GM18907 (cell line): ENCODE measurements at regions not wholly inside any gene's neighbourhood (a gene's known extent, or its start where the extent isn't known, plus 50 kb on each side); places are given as distances from the start of the nearest gene placed in this dataset.

Source experiments
- ATAC-seq: cut with Tn5 transposase; IDR thresholded peaks from one replicate; pipeline ENCODE4 v1.9.1; 2021; ENCODE audit warnings: mild to moderate bottlenecking, moderate library complexity; ENCODE audit not compliant: unreplicated experiment

GRCh38 chr18:68435581-68435980 lies 279.3 kb downstream of the TMX3 start:
- no peak for ATAC-seq

DNA sequence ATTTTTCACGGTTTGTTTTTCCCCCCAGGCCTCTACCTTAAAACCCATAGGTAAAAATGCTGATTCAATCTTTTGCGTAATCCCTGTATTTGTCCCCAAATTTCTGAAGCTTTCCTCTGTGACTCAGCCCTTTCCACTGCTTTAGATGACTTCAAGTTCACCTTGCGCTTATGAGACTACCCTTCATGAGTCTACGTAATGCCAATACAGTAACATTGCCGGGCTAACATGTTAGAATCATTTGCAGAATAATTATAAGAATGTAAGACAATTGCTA lies 283.0 kb downstream of the TMX3 start:
- no peak for ATAC-seq

GRCh38 chr18:68431111-68431921 lies 283.6 kb downstream of the TMX3 start:
- no peak for ATAC-seq

- no peak for ATAC-seq
Measured at GRCh38 chr18:68429841-68430240, 285.1 kb downstream of the TMX3 start.

DNA sequence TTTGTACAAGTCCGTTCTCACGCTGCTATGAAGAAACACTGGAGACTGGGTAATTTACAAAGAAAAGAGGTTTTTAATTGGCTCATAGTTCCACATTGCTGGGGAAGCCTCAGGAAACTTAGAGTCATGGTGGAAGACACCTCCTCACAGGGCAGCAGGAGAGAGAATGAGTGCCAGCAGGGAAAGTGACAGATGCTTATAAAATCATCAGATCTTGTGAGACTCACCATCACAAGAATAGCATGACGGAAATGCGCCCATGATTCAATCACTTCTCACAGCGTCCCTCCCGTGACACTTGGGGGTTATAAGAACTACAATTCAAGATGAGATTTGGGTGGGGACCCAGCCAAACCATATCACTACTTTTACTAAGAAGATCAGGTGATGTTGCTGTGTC lies 285.8 kb downstream of the TMX3 start:
- no peak for ATAC-seq

GRCh38 chr18:68428661-68429060 lies 286.2 kb downstream of the TMX3 start:
- no peak for ATAC-seq

GRCh38 chr18:68427951-68428401 lies 286.9 kb downstream of the TMX3 start:
- ATAC-seq = no peak

DNA sequence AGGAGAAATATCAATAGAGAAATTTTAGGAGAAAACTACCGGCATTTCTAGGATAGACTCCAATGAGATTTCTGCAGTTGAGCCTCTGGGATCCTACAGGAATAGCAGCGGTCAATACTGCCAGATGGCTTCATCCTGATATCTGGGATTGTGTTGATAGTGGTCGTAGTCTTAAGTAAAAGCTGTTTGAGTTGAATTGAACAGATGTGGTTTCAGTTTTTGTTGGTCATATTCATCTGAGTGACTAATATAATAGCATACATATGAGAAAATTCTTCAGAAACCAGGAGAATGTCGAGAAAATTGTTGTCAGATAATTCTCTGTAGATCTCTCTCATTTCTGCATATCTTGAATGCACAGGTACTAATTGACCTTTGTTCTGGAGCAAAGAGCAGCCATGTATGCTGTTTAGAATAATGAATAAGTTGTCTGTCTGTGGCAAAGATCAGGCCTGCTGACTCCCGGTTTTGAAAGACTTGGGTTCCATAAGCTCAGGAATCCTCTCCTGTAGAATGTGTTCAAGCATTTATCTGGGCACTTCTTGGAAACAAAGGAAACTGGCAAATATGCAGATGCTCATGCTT lies 288.1 kb downstream of the TMX3 start:
- no peak for ATAC-seq

GRCh38 chr18:68418881-68419280 lies 296.0 kb downstream of the TMX3 start:
- ATAC-seq = no peak

GRCh38 chr18:68418226-68418868 lies 296.6 kb downstream of the TMX3 start:
- ATAC-seq = no peak

DNA sequence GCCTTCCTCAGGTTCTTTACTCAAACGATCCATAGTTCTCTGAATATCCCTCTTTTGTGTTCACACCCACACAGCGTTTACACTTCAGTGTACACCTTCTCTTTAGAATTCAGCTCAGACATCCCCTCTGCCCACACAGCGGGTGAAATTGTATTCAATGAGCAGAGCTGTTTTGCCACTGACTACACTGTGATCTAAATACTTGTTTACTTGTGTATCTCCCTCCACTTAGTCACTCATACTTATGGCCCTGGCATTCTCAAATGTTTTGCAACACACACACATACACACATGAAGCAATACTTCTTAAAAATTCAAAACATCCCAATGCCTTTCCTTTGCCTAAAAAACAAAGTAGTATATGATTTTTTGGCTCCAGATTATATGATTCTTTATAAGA lies 297.1 kb downstream of the TMX3 start:
- ATAC-seq = no peak

GRCh38 chr18:68417166-68417799 lies 297.6 kb downstream of the TMX3 start:
- no peak for ATAC-seq

GRCh38 chr18:68414407-68414806 lies 300.5 kb downstream of the TMX3 start:
- ATAC-seq = no peak

DNA sequence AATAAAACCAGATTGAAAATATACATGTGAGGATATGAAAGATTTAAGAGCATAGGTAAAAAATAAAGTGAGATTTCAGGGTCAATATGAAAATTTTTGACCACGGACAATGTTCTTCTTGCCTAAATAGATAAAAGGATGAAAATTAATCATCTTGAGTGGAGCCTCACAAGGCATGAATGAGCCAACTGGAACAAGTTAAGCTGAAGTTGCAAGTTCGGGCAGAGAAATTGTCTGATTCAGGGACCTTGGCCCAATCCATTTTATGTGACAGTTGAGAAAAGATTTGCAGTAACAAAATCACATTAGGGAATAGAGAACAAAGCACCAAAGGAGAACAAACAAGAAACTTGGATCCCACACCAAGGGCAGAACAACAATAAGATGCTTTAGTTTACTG lies 305.3 kb downstream of the TMX3 start:
- no peak for ATAC-seq

DNA sequence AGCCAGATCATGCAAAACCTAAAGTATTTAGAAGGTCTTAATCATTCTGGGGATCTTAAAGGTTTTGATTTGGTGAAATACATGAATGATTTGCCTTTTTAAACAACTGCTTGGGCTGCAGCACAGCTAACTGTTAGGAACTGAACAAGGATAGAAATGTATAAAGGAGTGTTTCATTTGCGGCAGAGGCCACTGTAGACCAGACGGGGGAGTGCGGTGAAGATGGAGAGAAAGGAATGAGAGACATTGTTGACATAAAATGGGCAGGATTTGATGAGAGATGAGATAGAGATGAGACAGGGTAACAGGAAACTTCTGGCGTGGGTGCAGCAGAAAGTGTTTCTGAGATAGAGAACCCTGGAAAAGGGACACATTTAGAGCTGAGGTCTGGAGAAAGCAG lies 308.1 kb downstream of the TMX3 start:
- ATAC-seq = no peak

- no peak for ATAC-seq
Measured at GRCh38 chr18:68402784-68403183, 312.1 kb downstream of the TMX3 start.

DNA sequence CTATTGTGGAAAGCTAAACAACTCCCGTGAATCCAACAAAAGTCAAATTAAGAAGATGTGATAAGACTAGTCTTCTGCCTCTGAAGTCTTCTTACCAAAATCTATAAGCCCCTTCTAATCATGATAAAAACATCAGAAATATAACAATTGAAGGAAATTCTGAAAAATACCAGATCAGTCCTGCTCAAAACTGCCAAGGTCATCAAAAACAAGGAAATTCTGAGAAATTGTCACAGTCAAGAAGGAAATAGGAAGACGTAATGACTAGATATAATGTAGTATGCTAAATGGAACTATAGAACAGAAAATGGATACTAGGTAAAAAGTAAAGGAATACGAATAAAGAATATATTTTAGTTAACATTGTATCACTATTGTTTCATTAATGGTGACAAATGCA lies 314.0 kb downstream of the TMX3 start:
- ATAC-seq = no peak

DNA sequence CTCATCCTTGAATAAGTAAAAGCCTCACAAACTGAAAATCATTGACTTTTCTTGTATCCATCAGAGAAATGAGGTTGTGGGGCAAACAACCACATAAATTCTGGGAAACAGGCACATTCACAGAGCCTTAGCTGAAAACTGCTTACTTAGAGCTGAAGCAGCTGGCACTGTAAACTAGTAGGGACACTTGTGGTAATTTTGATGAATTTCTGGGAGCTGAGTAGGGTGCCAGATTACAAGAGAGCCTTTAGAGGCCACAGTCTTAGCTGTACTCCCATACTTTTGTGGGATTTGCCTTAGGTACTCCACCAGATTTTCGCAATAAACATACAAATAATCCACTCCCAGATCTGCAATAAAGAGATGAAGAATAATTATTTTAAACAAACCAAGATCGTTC lies 315.2 kb downstream of the TMX3 start:
- no peak for ATAC-seq

GRCh38 chr18:68397241-68398035 lies 317.5 kb downstream of the TMX3 start:
- no peak for ATAC-seq

- no peak for ATAC-seq
Measured at GRCh38 chr18:68394705-68395104, 320.2 kb downstream of the TMX3 start.

GRCh38 chr18:68391801-68392200 lies 323.1 kb downstream of the TMX3 start:
- no peak for ATAC-seq
